Skin of body (tissue), 1 donor: ENCODE measurements at regions not wholly inside any gene's neighbourhood (a gene's known extent, or its start where the extent isn't known, plus 50 kb on each side); places are given as distances from the start of the nearest gene placed in this dataset.

ENCODE experiments used
- DNase-seq: peaks from one replicate; lab custom pipeline; 2025; lab: John Stamatoyannopoulos, UW

DNA sequence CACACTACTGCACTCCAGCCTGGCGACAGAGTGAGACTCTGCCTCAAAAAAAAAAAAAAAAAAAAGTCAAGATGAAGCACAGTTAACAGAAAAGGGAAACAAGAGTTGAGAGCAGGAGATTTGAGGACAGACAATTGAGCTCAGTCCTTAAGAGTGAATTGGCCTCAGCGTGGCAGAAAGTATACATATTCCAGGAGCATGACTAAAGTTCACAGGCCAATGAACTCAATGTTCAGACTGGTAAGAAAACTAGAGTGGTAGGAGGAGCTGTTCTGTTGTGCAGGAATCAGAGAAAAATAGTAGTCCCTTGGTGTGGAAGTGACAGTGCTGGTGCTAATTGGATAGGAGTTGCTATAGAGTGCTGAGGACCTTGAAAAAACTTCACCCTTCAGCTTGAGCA, 60.0 kb downstream of the NRN1 start:
- DNase-seq, result no peak

DNA sequence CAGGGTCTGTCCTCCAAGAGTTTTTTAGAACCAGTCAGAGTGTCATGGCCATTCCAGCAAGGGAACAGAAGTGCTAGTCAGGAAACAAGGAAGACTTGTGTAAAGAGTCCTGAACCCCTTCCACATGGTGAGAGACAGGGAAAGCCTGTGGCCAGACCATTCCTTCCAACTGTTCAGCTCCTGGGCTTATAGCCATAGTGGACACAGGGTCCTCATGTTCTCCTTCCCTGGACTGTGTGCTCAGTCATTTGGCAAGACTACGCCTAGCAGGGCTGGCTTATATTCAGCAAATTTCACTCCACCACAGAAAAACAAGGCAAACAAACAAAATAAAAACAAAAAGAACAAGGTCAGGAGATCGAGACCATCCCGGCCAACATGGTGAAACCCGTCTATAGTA, 60.5 kb downstream of the NRN1 start:
- DNase-seq, result no peak

DNA sequence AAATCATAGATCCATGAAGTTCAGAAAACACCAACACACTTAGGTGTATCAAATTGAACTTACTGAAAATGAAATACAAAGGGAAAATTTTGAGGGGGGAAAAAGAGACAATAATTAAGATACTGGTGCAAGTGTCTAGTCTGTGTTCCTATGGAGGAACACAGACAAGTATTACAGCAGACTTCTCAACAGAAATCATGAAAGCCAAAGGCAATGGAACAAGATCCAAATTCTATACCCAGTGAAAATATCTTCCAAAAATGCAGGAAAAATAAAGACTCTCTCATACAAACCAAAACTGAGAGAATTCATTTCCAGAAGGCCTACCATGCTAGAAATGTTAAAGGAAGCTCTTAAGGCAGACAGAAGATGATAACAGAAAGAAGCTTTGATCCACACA, 63.1 kb downstream of the NRN1 start:
- no peak for DNase-seq

DNA sequence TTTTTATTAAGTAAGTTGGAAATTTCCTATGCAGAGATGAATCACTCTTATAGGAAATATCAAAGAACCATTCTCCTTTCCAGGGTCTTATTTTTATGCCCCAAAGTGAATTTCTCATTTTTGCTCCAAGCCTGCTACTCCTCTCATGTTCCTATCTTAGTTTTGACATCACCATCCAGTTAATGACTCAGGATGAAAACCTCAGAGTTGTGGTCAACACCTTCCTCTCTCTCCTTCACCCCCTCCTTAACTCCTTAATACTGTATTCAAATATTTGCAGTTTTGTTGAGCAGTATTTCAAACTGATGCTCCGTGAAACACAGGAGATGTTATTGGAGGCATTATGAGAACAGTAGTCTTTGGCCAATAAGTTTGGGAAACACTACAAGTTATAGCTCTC, 64.1 kb downstream of the NRN1 start:
- DNase-seq, result no peak

DNA sequence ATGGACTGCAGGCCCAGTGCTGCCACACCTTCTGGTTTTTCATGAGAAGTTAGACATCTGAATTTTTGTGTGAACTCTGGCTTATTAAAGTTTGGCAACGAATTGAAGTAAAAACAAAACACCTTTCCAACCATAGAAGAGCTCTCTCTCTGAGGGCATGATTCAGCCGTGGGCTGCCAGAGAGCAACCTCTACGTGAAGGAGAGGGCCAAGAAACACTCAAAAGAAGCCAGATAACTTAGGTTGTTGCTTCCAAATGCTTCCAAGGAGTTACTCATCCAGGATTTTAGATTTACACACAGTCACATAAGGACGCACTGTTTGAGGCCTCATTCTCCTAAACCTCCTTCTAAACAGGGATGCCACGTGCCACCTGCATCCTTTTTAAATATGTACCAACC, 65.5 kb downstream of the NRN1 start:
- no peak for DNase-seq

DNA sequence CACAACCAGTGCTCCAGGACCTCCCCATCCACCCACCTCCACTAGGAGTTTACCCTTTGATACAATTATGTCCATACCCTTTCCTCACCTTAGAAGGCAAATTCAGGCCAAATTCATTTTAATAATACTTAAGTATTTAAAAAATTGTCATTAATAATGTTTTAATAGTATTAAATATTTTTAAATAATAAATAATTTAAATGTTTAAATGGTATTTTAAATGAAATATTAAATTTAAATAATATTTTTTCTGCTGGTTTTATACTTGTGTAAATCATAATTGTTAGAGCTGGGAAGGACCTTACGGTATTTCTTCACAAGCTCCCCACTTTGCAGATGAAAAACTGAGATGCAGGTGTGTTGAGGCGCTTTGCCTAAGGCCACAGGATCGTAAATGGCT, 67.8 kb downstream of the NRN1 start:
- DNase-seq, result no peak

DNA sequence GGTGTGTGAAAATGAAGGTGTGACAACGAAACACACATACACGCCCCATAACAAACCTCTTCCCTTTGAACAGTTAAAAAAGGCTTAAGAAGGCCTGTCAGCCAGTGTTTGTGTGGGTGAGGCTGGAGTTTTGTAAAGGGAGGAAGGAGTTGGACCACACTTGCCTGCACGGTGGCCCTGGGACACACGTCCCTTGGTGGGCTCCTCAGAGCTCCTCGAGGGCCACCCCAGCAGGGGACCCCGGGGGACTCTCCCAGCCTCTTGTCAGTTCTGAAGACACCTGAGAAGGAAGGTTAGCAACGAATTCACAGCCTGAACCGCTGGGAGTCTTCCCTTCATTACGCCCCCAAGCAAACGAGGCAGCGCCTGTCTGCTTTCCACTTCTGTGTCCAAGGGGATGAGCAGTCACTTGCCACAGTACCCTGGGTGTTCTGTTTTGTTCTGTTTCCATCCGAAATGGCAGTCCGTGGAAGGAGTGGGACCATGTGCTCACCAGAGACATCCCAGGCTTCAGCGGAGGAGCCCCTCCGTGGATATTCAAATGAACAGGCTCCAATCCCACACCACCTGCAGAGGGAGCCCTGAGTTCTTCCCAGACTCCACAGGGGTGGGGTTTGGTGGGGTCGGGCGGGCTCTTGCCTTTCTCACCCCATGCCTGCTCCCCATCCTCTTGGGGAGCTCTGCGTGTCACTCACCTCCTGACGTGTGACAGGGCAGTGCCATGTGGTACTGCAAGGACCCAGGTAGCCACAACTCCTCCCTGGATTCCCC, 68.6 kb downstream of the NRN1 start:
- no peak for DNase-seq

DNA sequence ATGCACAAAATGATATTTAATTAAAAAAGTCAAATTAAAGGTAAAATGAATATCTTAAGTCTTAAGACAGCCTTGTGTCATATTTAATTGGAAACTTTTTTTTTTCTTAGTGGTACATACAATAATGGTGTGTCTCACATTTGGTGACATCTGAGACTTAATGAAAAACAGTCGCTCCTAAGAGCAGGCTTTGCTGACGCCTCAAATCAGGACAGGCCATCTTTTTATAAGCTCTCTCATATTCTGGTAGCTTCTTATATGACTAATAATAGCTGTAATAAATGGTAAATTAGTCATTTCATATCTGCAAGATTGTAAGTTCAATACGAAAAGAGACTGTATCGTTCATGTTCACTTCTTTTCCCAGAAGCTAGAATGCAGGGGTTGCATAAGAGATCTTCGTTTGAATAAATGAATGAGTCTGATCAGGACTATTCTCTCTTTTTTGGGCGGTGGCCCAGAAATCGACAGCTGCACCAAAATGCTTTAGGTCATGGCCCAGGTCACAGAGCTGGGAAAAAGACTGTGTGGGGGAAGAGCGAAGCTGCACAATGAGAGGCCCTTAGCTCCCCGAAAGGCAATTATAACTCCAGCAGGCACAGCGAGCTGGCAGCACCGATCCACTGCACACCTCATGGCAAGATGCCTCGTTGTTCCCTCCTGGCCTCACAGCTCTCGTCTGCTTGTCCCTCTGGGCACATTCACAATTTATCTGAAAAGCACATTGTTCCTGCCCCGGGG, 69.4 kb downstream of the NRN1 start:
- no peak for DNase-seq

DNA sequence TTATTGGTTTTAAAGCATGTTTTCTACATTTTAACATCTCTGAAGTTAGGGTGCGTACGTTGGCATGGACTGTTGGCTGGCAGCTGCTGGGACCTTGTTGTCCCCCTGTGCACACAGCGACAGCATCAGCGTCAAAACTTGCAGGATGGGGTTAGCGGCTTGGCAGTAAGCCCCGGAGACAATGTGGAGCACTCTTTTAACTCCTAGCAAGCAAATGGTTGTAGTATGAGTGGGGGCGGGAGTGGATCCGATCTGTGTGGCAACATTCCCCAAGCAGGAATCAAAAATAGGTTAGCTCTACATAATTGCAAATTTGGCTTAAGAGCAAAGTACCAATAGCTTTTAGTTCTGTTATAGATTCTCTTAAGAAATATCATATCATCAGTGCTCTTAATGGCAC, 70.1 kb downstream of the NRN1 start:
- DNase-seq, result peak; percentile 43

DNA sequence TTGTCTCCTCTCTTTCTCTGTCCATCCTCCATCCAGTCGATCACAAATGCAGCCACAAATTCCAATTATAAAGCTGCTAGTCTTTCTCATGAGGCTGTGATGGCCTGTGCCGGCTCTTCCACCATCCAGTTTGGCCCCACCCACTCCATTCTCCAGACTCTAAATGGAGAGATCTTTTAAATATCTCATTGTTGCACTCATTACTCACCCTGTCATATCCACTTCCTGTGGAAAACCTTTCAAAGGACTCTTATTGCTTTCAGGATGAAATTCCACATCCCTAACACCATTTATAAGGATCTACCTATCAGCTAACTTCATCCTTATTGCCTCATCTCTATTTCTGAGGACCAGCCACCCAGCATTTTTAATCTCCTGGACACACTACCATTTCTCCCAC, 70.6 kb downstream of the NRN1 start:
- no peak for DNase-seq

DNA sequence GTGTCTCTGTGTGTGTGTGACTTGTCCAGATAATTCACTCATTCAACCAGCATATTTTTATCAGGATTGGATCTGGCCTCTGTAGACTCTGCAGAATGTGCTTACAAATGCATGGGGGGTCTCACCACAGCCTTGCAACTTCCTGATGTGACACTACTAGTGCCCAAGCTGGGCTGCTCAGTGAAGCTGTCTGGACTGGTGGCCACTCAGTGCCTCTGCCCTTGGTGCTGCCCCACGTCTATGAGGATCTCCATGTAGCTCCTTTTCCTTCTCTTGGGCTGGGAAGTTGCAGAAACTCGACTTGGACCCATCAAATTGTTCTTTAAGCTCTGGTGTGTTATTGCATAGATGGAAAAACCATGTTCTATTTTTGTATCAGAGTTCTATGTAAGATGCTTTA, 75.8 kb downstream of the NRN1 start:
- no peak for DNase-seq

DNA sequence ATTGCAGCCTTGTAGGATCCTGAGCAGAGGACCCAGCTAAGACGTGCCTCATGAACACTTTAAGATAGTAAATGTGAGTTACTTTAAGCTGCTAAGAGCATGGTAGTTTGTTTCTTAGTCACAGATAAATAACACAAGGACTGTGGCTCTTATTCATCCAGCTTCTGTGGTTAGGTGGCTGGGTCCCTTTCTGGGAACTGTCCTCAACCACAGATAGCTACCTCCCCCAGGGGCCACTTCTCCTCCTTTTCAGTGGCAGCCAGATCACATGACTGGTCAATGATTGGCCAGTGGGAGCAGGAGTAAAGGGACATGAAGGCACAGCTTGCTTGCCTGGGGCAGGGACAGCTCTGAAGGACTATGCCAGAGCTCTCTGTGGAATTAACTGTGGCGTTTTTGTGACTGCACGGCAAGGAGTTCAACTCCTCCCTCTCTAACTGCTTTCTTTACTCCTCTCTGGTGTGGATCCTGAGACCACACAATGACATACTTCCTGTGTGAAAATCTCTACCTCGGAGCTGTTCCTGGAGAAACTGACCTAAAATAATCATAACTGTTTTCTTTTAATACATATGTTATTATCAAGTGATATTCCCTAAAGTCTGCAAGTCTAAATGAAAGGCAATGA, 76.5 kb downstream of the NRN1 start:
- DNase-seq, result no peak

DNA sequence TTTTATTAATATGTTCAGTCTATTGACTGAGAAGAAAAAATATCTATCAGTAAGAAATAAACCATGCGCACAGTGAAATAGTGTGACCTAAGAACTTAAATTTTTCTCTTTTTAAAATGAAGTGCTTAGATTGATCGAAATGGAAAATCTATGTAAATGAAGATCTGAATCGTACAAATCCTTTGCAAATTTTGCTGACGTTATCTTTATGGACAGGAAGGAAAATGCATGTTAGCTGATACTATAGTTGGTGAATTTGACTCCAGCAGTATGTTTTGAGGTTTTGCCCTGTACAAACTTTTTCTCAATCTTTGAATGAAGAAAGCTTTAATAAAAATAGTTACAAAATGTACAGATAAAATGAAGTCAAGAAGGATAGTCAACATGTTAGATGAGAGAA, 82.9 kb downstream of the NRN1 start:
- no peak for DNase-seq

DNA sequence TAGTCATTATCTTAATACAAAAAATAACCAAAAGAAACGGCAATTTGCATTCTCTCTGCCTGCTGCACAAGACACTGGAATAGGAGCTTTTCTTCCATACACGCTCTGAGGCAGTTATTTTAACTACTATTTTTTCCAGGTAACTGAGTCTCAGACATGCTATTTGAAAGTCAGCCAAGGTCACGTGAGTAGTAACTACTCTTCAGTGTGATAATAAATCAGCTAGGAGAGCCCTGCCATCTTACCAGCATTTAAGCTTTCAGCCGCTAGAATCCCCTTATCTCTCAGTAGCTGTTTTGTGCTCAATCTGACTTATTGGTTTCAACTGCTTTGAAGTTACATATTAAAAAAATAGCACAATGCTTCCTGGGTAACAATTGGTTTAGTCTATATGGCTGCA, 84.5 kb downstream of the NRN1 start:
- no peak for DNase-seq

DNA sequence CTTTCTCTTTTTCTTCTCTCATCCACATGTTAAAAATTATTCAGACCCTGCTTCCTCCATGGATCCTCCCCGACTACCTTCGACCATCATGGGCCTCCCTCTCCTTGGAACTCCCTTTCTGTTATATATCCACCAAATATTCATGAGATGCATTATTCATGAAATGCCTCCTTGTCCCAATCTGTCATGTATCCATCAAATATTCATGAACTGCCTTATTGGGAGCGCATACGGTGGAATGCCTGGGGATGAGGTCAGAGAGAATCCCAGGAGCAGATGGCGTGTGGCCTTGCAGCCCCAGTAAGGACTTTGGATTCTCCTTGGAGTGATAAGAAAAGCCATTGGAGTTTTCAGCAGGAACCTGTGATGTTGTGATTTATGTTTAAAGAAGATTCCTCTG, 97.0 kb downstream of the NRN1 start:
- no peak for DNase-seq

DNA sequence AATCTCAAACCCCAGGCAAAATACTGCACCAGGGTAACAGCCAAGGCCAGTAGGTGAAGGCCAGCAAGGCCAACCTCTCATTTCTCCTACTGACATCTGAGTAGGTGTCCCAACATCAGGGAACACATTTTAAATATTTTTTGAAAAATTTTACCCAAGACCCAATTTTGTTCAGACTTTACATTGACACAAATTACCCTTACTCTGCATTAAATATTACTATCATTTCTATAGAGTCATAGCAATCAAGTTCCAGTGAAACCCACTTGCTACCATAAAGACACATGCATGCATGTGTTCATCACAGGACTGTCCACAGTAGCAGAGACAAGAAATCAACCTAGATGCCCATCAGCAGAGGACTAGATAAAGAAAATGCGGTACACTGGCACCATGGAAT, 99.9 kb downstream of the NRN1 start:
- DNase-seq, result no peak

DNA sequence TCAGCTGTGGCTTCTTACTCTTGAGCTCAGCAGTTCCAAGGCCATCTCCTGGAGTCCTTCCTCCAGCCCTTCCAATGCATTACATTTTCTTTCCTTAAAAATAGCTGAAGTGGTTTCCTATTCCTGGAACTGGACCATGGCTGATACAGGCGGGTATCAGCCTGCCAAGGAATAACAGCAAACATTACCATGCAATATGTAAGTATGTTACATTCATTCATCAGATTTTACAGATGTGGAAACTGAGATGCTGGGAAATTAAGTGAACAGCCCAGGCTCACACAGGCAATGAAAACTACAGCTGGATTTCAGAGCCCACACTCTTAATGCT, 100.4 kb downstream of the NRN1 start:
- DNase-seq, result no peak

DNA sequence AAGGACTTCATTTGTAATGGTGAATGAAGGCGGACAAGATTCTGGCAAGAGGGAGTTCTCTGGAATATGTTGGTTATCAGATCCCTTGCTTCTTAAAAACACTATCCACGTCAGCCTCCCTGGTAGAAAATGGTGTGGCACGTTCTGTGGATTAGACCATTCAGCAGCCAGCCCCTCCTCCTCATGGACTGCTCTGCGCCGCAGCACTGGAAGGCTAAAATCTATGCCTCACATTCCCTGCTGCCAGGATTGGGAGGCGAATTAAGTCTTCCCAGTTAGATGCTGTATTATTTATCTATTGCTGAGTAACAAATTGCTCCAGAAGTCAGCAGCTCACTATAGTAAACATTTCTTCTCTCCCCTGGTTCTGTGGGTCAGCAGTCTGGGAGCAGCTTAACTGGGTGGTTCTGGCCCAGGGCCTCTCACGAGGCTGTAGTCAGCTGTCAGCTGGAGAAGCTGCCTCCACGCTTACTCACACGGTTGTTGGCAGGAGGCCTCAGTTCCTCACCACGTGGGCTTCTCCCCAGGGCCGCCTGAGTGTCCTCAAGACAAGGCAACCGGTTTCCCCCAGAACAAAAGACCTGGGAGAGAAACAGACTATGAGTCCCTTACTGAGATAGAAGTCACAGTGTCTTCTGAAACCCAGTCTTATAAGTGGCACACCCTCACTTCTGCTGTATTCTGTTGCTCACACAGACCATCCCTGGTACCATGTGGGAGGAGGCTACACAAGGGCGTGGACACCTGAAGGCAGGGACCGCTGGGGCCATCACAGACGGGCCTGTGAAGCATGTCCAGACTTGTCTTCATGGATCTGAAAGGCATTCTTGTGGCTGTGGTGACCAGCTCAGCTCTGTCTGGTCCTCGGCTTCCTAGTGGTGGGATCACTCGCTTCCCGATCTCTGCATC, 101.0 kb downstream of the NRN1 start:
- peak; percentile 7 for DNase-seq

DNA sequence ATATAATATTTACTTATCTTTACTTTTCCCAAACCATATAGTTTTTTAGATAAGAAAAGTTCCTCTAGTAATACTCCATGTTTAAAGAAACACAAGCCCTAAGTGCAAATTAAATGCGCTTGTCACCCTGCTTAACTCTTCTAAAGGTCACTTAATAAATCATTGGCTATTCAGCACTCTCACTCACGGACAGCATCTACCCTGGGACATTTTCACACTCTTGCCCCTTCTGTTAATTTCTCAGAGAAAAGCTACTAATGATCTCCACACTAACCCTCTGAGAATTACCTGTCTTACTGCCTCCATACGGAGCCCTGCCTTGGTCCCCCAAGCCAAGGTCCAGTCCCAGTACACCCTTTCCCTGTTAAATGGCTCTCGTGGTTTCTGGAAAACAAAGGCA, 102.2 kb downstream of the NRN1 start:
- DNase-seq, result no peak

DNA sequence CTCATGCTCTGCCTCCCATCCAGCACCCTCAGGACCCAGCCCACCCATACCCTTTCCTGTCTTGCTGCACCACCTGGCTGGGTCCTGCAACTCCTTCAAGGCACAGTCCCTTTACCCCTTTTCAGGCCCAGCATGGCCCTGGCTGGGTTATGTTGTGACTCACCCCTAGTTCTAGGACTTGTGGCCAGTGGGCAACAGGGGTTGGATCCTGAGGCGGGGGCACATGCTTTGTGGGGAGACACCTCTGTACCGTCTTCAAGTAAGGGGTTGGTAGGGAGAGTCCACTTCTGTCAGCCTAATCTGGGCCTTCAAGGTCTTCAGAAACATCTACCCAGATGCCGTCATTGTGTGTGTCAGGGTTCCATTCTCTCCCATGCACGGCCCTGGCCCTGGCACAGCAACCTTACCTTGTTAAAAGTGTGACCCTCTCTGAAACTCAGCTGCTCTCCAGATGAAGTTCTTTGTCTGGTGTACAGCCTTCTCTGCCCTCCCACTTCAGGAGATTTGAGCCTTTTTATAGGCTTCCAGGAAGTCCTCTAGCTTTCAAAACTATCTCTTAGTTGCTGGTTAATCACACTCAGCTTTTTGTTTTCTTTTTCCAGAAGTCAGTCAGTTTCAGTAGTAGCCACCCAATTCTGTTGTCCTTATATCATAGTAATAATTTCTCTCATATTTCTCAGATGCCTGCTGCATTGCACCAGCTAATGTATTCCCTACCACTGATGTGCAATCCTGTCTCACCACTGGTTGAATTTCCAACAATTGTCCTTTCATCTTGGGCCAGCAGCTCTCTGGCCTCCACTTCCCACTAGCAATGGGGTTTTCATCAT, 107.3 kb downstream of the NRN1 start:
- no peak for DNase-seq

DNA sequence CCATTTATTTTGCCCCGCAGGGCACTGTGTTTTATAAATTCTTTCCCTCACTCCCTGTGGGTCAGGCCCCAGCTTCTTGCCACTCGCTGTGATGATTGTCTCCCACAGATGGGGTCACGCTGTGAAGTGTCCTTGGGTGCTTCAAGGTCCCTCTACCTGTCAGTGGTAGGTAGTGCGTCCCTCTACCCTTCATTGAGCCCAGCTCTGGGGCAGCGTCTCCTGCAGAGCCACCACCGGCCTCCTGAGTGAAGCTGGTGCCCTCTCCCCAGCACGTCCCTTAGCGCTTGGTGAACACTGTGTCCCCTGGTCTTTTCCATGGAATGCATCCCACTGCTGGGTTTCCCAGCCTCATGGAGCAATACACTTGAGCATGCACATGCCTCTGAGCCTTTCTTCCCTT, 108.2 kb downstream of the NRN1 start:
- no peak for DNase-seq
